Mucosa of descending colon (tissue), 3 donors: ENCODE measurements at regions not wholly inside any gene's neighbourhood (a gene's known extent, or its start where the extent isn't known, plus 50 kb on each side); places are given as distances from the start of the nearest gene placed in this dataset.

Source experiments
- ATAC-seq: fragments of 200-7000 bp; cut with Tn5 transposase; one replicate; pipeline ENCODE4 v1.9.1; 2020; ENCODE audit warnings: mild to moderate bottlenecking, moderate library complexity
- DNase-seq, 3 donors: peaks; one replicate each; pipeline ENCODE4 v3.0.0-alpha.2; 2020
- H3K36me3 ChIP-seq: fragments of 200-600 bp; one replicate; pipeline ENCODE4 v1.8.0; 2021; ENCODE audit warnings: low read depth, mild to moderate bottlenecking
- H3K4me1 ChIP-seq: fragments of 200-600 bp; one replicate; pipeline ENCODE4 v1.8.0; 2021; ENCODE audit warnings: low read depth, mild to moderate bottlenecking
- H3K4me3 ChIP-seq: fragments of 200-600 bp; one replicate; pipeline ENCODE4 v1.8.0; 2021; ENCODE audit warnings: mild to moderate bottlenecking
- H3K9me3 ChIP-seq: fragments of 200-600 bp; one replicate; pipeline ENCODE4 v1.8.0; 2021; ENCODE audit warnings: mild to moderate bottlenecking
- CTCF ChIP-seq: fragments of 200-600 bp; IDR thresholded peaks from one replicate; pipeline ENCODE4 v1.8.0; 2022; ENCODE audit warnings: antibody characterized with exemption, mild to moderate bottlenecking
- intact Hi-C, 2 donors: fragments of 100-400 bp; cut with DNase I in 1 of 2; cut with micrococcal nuclease in 1 of 2; formaldehyde crosslinking; loops; one replicate each; pipeline versions ENCODE4 v1.11.0 to v1.11.1; 2022; cut with DNase I, micrococcal nuclease
- donor health status: DM: no; HTN: no; CAD: no; lungs with moderate emphysema.
- donor health status: DM: no; HTN: no; CAD: no.
- donor health status: DM: no; HTN: yes; CAD: no.

GRCh38 chr18:67192535-67192934, 324.0 kb downstream of the DSEL start:
- Histone ChIP-seq H3K4me3 (no peak overlapping the region), H3K9me3 (no peaks in the 10 kb centered on the region), H3K36me3 (no peaks in the 10 kb centered on the region), H3K4me1 (no peaks in the 10 kb centered on the region)
- intact Hi-C loops: loop anchor here in 1 of 2 donors (10.0 kb wide), 1 partner anchor 88 kb away; no protein-coding TSS in a partner anchor
- DNase-seq (no peak), ATAC-seq (no peak)
- no peak for TF ChIP-seq CTCF

DNA sequence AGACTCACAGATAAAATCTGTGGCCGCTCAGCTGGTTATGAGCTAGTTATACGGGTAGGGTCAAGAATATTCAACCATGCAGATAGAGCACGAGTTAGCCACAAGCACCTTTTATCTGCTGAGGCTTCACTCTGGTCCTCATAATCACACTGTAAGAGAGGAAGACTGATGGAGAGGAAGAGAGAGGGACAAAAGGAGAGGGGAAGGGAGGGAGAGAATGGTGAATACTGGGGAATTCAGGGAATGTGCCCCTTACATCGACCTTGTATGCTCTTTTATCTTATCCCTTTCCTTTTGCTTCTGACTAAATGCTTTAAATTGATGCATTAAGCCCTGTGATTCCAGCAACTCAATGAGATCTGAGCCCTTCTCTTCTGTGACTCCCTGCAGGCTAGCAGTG, 333.1 kb downstream of the DSEL start:
- intact Hi-C loops: no loop called here
- no peak for TF ChIP-seq CTCF
- Histone ChIP-seq H3K9me3 (no peaks in the 10 kb centered on the region), H3K4me1 (no peaks in the 10 kb centered on the region), H3K36me3 (no peaks in the 10 kb centered on the region), H3K4me3 (no peak overlapping the region)
- ATAC-seq (no peak), DNase-seq (no peak)

DNA sequence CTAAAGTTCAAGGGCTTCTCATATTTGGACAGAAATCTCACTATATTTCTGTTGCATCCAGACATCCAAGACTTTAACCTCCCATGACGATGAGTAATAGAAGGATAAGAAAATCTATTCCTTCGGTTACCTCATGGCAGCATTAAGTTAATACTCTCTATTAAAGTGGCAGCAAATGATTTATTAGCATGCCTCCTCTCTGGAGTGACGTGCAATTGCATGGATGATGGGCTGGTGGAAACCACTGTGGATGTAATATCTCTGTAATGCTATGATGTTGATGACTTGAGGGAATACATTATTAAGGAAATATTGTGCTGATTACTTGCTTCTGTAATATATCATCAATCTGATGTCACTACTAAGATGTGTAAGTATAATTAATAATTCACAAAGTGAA, 336.8 kb downstream of the DSEL start:
- no peaks in the 10 kb centered on the region for H3K9me3 ChIP-seq
- ATAC-seq (no peak), DNase-seq (no peak)
- H3K4me1 ChIP-seq: no peaks in the 10 kb centered on the region
- H3K36me3 ChIP-seq: no peaks in the 10 kb centered on the region
- H3K4me3 ChIP-seq: no peak overlapping the region
- intact Hi-C loops: no loop called here
- no peak for TF ChIP-seq CTCF

DNA sequence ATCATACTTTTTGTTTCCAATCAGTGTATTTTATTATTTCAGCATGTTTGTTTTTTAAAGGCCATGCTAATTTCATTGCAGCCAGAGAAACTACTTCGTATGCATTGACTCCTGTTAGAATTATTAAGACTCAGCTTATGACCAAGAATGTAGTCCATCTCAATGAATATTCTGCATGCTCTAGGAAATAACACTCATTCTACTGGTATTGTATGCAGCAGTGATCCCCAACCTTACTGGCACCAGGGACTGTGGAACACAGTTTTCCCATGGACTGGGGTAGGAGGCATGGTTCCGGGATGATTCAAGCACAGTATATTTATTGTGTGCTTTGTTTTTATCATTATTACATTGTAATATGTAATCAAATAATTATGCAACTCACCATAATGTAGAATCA, 356.9 kb downstream of the DSEL start:
- DNase-seq (no peak), ATAC-seq (no peak)
- Histone ChIP-seq H3K4me1 (no peaks in the 10 kb centered on the region), H3K36me3 (no peaks in the 10 kb centered on the region), H3K9me3 (no peaks in the 10 kb centered on the region), H3K4me3 (no peak overlapping the region)
- no peak for TF ChIP-seq CTCF
- intact Hi-C loops: no loop called here

- H3K9me3 ChIP-seq: no peaks in the 10 kb centered on the region
- no peaks in the 10 kb centered on the region for H3K4me1 ChIP-seq
- DNase-seq (no peak), ATAC-seq (no peak)
- TF ChIP-seq CTCF: no peak
- intact Hi-C loops: no loop called here
- H3K36me3 ChIP-seq: no peaks in the 10 kb centered on the region
- no peak overlapping the region for H3K4me3 ChIP-seq
Observed at GRCh38 chr18:67154979-67155378, 361.5 kb downstream of the DSEL start.

- intact Hi-C loops: no loop called here
- no peak for DNase-seq
- no peak for TF ChIP-seq CTCF
Observed at GRCh38 chr18:67151366-67151765, 365.2 kb downstream of the DSEL start.

More at GRCh38 chr18:67151366-67151765, 365.2 kb downstream of the DSEL start:
- Histone ChIP-seq H3K36me3 (no peaks in the 10 kb centered on the region), H3K9me3 (no peaks in the 10 kb centered on the region), H3K4me3 (no peak overlapping the region), H3K4me1 (no peaks in the 10 kb centered on the region)
- no peak for ATAC-seq
